Uterus (tissue), 2 donors: ENCODE measurements at regions not wholly inside any gene's neighbourhood (a gene's known extent, or its start where the extent isn't known, plus 50 kb on each side); places are given as distances from the start of the nearest gene placed in this dataset.

Experiments used
- CTCF ChIP-seq, 4 experiments: fragments of 200-600 bp in 2 of 4; fragments of 450-650 bp in 2 of 4; sonication (generic) in 2 of 4; IDR thresholded peaks; one replicate each; pipeline ENCODE4 v1.5.1; 2016 to 2019; ENCODE audit warnings: antibody characterized with exemption in 4 of 4, mild to moderate bottlenecking in 2 of 4, moderate library complexity in 1 of 4
- POLR2A ChIP-seq, 2 donors: fragments of 450-650 bp; IDR thresholded peaks; one replicate each; pipeline ENCODE4 v1.6.1; 2016; ENCODE audit warnings: antibody characterized with exemption in 2 of 2, mild to moderate bottlenecking in 1 of 2, moderate library complexity in 1 of 2

GRCh38 chr5:68725905-68726683 is 367.7 kb upstream of the SLC30A5 start:
- TF ChIP-seq POLR2A (IDR thresholded peaks at IDR 0.05), result no peak
- no peak for TF ChIP-seq CTCF (IDR thresholded peaks at IDR 0.05)
